ENCODE measurements at regions not wholly inside any gene's neighbourhood (a gene's known extent, or its start where the extent isn't known, plus 50 kb on each side); places are given as distances from the start of the nearest gene placed in this dataset.

DNA sequence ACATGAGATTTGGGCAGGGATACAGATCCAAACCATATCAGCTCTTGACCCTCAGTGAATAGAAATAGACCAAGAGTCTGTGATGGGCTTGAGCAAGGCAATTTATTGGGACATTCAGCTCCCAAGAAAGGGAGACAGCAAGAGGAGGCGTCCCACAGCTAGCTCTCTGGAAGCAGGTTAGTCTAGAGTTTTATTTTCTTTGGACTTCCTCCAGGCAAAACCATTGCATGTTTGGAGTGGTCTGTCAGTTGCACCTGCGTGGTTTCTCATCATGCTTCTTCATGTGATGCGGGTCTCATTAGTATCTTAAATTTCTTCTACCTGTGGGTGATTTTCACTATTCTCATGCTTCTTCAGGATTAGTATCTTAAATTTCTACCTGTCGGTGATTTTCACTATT lies 1530.6 kb downstream of the PLA2G4A start:
- H3K4me3 ChIP-seq: no peak overlapping the region
- H3K27ac ChIP-seq: no peak overlapping the region
- no peak for TF ChIP-seq Cebpa-rat (IDR thresholded peaks at IDR 0.05)
- H3K4me2 ChIP-seq: no peak overlapping the region
- peaks cover 34% of the 10 kb centered on the region for H3K9me3 ChIP-seq
- no peaks in the 10 kb centered on the region for H4K20me1 ChIP-seq
- H3K4me1 ChIP-seq: no peaks in the 10 kb centered on the region
- no peaks in the 10 kb centered on the region for H3K27me3 ChIP-seq
- H3K9ac ChIP-seq: no peak overlapping the region
- no peaks in the 10 kb centered on the region for H3K36me3 ChIP-seq

DNA sequence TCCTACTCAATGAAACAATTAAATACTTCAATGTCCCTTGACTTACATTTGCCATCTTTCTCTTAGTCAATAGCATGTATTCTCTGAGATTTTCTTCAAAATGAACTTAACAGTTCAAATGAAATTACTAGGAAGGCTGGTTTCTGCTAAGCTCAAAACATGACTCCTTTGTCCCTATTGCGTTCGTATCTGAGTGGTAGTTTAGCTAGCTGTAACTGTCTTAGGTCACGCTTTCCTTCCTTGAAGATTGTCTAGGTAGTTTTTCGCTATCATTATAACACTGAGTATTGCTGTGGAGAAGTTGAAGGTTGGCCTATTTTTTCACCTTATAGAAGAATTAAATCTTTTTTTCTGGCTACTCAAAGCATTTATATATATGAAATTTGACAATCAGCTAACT lies 1535.2 kb downstream of the PLA2G4A start:
- Histone ChIP-seq H3K9me3 (0 out of 2 replicates have a peak, but pooled peaks cover 2% of the 10 kb centered on the region), H3K27ac (no peak overlapping the region), H3K4me2 (no peak overlapping the region), H4K20me1 (no peaks in the 10 kb centered on the region), H3K27me3 (no peaks in the 10 kb centered on the region), H3K4me1 (no peaks in the 10 kb centered on the region), H3K36me3 (no peaks in the 10 kb centered on the region), H3K9ac (no peak overlapping the region), H3K4me3 (no peak overlapping the region)
- no peak for TF ChIP-seq Cebpa-rat (IDR thresholded peaks at IDR 0.05)

GRCh38 chr1:188364927-188365449 lies 1536.2 kb downstream of the PLA2G4A start:
- no peak overlapping the region for H3K4me2 ChIP-seq
- H3K9ac ChIP-seq: no peak overlapping the region

DNA sequence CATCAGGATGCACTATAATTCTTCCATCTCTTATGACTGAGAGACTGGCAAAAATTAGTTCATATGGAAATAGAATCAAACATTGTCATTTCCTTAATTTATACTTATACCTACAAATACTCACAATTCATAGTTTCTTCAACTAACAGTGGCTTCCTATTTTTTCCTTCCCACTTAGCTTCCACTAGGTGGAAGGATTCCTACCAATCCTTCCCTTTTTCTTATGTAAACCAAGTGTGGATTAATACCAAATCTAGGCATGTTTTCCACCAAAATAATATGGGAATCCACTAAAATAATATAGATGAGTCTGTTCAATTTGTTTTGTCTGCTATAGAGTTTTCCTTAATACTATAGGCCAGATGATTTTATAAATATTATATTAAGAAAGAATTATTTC lies 1537.1 kb downstream of the PLA2G4A start:
- Histone ChIP-seq H3K27ac (no peak overlapping the region), H3K4me3 (no peak overlapping the region), H4K20me1 (no peaks in the 10 kb centered on the region), H3K9me3 (no peaks in the 10 kb centered on the region), H3K4me2 (no peak overlapping the region), H3K9ac (no peak overlapping the region), H3K36me3 (no peaks in the 10 kb centered on the region), H3K27me3 (no peaks in the 10 kb centered on the region), H3K4me1 (no peaks in the 10 kb centered on the region)
- no peak for TF ChIP-seq Cebpa-rat (IDR thresholded peaks at IDR 0.05)

More at GRCh38 chr1:188364927-188365449, 1536.2 kb downstream of the PLA2G4A start:
- no peaks in the 10 kb centered on the region for H3K36me3 ChIP-seq
- TF ChIP-seq Cebpa-rat (IDR thresholded peaks at IDR 0.05): no peak
- H3K9me3 ChIP-seq: no peaks in the 10 kb centered on the region
- H3K27ac ChIP-seq: no peak overlapping the region
- H3K4me3 ChIP-seq: no peak overlapping the region
- no peaks in the 10 kb centered on the region for H3K4me1 ChIP-seq
- no peaks in the 10 kb centered on the region for H4K20me1 ChIP-seq
- no peaks in the 10 kb centered on the region for H3K27me3 ChIP-seq

GRCh38 chr1:188367661-188368060 lies 1538.9 kb downstream of the PLA2G4A start:
- no peaks in the 10 kb centered on the region for H4K20me1 ChIP-seq
- H3K4me2 ChIP-seq: no peak overlapping the region
- H3K9me3 ChIP-seq: no peaks in the 10 kb centered on the region
- no peak overlapping the region for H3K27ac ChIP-seq
- H3K27me3 ChIP-seq: no peaks in the 10 kb centered on the region
- H3K4me3 ChIP-seq: no peak overlapping the region
- no peak for TF ChIP-seq Cebpa-rat (IDR thresholded peaks at IDR 0.05)
- no peak overlapping the region for H3K9ac ChIP-seq
- H3K4me1 ChIP-seq: no peaks in the 10 kb centered on the region
- H3K36me3 ChIP-seq: no peaks in the 10 kb centered on the region

DNA sequence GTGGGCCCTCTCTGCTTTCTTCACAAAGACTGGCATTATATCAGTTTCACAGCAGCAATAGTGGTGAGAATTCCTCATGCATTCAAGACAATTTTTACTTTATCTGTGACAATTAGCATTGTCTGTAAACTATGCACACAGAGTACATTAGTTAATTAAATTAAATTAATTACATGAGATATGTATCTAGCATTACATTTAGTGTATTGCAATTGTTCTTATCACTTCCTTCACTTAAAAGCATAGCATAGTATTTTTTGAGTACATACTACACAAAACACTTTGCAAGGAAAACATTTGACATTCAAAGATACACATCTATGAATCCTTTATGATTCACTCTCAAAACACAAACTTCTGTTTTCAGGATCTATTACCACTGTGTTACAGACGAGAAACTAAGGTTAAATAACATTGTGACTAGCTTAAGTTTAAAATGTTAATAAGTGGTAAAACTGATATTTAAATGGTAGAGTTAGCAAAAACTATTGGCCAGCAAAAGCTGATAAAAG lies 1542.6 kb downstream of the PLA2G4A start:
- TF ChIP-seq Cebpa-rat (IDR thresholded peaks at IDR 0.05): no peak
- Histone ChIP-seq H4K20me1 (no peaks in the 10 kb centered on the region), H3K9ac (no peak overlapping the region), H3K4me2 (no peak overlapping the region), H3K27ac (no peak overlapping the region), H3K36me3 (no peaks in the 10 kb centered on the region), H3K4me1 (no peaks in the 10 kb centered on the region), H3K27me3 (no peaks in the 10 kb centered on the region), H3K9me3 (no peaks in the 10 kb centered on the region), H3K4me3 (no peak overlapping the region)

- no peaks in the 10 kb centered on the region for H3K9me3 ChIP-seq
- no peak overlapping the region for H3K9ac ChIP-seq
- no peak overlapping the region for H3K27ac ChIP-seq
- no peak overlapping the region for H3K4me2 ChIP-seq
- no peaks in the 10 kb centered on the region for H4K20me1 ChIP-seq
- no peak for TF ChIP-seq Cebpa-rat (IDR thresholded peaks at IDR 0.05)
- no peak overlapping the region for H3K4me3 ChIP-seq
- H3K36me3 ChIP-seq: no peaks in the 10 kb centered on the region
- no peaks in the 10 kb centered on the region for H3K4me1 ChIP-seq
- no peaks in the 10 kb centered on the region for H3K27me3 ChIP-seq
Measured at GRCh38 chr1:188372821-188373220, 1544.1 kb downstream of the PLA2G4A start.

DNA sequence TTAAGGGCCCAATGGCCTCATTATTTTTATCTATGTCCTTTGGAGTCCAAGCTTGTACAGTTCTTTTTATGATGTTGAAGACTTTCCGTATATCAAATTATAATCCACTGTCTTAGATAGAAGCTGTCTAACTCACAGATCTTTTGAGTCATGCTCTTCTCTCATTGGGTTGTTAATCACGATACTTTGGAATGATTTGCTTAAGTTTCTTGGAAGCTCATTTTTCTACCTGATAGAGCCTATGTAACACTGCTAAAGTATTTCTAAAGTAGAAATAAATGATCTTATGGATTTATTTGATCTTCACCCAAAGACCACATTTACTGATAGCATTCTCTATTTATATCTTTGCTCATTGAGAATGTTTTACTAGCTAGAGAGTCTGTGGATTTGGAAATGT lies 1554.1 kb downstream of the PLA2G4A start:
- H3K9ac ChIP-seq: no peak overlapping the region
- H3K27me3 ChIP-seq: no peaks in the 10 kb centered on the region
- no peaks in the 10 kb centered on the region for H3K36me3 ChIP-seq
- no peaks in the 10 kb centered on the region for H3K9me3 ChIP-seq
- H3K27ac ChIP-seq: no peak overlapping the region
- no peak overlapping the region for H3K4me3 ChIP-seq
- no peaks in the 10 kb centered on the region for H4K20me1 ChIP-seq
- no peak overlapping the region for H3K4me2 ChIP-seq
- no peaks in the 10 kb centered on the region for H3K4me1 ChIP-seq
- no peak for TF ChIP-seq Cebpa-rat (IDR thresholded peaks at IDR 0.05)

DNA sequence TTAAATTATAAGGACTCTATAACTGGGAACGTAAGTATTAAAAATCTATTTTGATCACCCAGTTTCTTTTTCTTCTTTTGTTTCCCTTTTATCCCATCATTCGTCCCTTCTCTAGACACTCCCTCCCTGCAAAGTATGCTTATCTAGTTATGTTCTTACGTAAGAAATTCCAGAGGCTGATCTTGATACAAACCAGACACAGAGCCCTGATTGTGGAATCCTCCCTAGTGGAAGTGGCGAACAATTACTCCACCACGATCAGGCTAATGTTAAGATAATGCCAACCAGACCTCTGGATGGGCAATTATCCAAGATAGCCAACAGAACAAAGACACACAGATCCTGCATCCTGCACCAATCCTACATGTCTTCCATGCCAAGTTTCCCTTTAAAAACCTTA lies 1557.4 kb downstream of the PLA2G4A start:
- no peaks in the 10 kb centered on the region for H3K4me1 ChIP-seq
- no peak overlapping the region for H3K4me3 ChIP-seq
- H3K4me2 ChIP-seq: no peak overlapping the region
- no peaks in the 10 kb centered on the region for H4K20me1 ChIP-seq
- no peak for TF ChIP-seq Cebpa-rat (IDR thresholded peaks at IDR 0.05)
- no peaks in the 10 kb centered on the region for H3K36me3 ChIP-seq
- H3K27ac ChIP-seq: no peak overlapping the region
- no peaks in the 10 kb centered on the region for H3K27me3 ChIP-seq
- H3K9ac ChIP-seq: no peak overlapping the region
- no peaks in the 10 kb centered on the region for H3K9me3 ChIP-seq

DNA sequence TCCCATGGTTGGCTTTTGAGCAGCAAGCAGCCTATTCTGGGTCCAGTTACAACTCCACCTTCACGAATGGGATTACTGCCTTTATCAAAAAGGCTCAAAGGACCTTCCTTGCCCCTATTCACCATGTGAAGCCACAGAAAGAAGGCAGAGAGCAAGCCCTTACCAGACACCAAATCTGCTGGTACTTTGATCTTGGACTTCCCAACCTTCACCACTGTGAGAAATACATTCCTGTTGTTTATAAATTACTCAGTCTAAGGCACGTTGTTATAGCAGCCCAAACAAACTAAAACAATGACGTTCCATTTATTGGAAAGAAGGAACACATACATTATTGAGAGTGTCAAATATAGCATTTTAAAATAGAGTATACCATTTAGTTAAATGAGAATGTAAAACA lies 1557.9 kb downstream of the PLA2G4A start:
- Histone ChIP-seq H3K4me2 (no peak overlapping the region), H3K36me3 (no peaks in the 10 kb centered on the region), H3K27ac (no peak overlapping the region), H4K20me1 (no peaks in the 10 kb centered on the region), H3K4me1 (no peaks in the 10 kb centered on the region), H3K9ac (no peak overlapping the region), H3K27me3 (no peaks in the 10 kb centered on the region), H3K9me3 (no peaks in the 10 kb centered on the region), H3K4me3 (no peak overlapping the region)
- no peak for TF ChIP-seq Cebpa-rat (IDR thresholded peaks at IDR 0.05)

DNA sequence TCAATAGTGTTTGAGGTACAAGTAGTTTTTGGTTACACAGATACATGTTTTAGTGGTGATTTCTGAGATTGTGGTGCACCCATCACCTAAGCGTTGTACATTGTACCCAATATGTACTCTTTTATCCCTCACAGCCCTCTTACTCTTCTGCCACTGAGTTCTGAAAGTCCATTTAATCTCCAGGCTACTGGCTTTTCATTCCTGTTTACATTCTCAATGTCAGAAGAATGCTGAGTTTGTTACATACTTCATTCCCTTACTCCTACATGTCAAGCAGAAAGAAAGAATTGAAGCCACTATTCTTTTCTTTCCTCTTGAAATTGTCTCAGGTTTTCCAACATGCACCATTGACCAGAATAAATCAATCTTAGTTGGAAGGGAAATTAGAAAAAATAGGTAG lies 1565.9 kb downstream of the PLA2G4A start:
- Histone ChIP-seq H3K27ac (no peak overlapping the region), H3K27me3 (no peaks in the 10 kb centered on the region), H3K9me3 (no peaks in the 10 kb centered on the region), H4K20me1 (no peaks in the 10 kb centered on the region), H3K4me1 (no peaks in the 10 kb centered on the region), H3K9ac (no peak overlapping the region), H3K4me2 (no peak overlapping the region), H3K36me3 (no peaks in the 10 kb centered on the region), H3K4me3 (no peak overlapping the region)
- no peak for TF ChIP-seq Cebpa-rat (IDR thresholded peaks at IDR 0.05)

Data from BLaER1 (cell line).